Astrocyte (in vitro differentiated cells and primary cell): ENCODE measurements at regions not wholly inside any gene's neighbourhood (a gene's known extent, or its start where the extent isn't known, plus 50 kb on each side); places are given as distances from the start of the nearest gene placed in this dataset.

ENCODE experiments used
- EZH2 ChIP-seq: IDR thresholded peaks from 2 replicates; pipeline ENCODE4 v1.6.1; 2012; ENCODE audit warnings: mild to moderate bottlenecking, low read length, inconsistent platforms; ENCODE audit not compliant: insufficient read depth
- TF ChIP-seq, protein P1 (sequence below): IDR thresholded peaks from 2 replicates; pipeline ENCODE4 v1.5.1; 2011; ENCODE audit warnings: low read depth, mild to moderate bottlenecking, inconsistent platforms, low read length, moderate library complexity; ENCODE audit not compliant: insufficient read depth

DNA sequence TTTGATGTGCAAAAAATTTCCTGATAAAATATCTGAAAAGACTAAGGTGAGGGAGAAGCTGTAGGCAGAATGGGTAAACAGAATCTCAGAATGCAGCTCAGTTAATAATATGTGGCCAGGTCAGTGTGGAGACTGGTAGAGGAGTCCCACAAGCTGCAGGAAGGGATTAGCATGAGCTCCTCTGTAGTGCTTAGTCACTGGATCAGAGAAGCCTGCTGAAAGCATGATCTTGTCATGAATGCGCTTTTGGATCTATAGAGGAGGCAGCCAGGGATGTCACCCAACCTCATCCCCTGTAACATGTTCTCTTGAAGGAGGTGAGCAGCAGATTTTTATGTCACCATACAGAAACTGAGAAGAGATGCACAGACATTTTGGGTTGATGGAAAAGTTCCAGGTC is 1035.3 kb upstream of the GBE1 start:
- TF ChIP-seq, protein P1, sequence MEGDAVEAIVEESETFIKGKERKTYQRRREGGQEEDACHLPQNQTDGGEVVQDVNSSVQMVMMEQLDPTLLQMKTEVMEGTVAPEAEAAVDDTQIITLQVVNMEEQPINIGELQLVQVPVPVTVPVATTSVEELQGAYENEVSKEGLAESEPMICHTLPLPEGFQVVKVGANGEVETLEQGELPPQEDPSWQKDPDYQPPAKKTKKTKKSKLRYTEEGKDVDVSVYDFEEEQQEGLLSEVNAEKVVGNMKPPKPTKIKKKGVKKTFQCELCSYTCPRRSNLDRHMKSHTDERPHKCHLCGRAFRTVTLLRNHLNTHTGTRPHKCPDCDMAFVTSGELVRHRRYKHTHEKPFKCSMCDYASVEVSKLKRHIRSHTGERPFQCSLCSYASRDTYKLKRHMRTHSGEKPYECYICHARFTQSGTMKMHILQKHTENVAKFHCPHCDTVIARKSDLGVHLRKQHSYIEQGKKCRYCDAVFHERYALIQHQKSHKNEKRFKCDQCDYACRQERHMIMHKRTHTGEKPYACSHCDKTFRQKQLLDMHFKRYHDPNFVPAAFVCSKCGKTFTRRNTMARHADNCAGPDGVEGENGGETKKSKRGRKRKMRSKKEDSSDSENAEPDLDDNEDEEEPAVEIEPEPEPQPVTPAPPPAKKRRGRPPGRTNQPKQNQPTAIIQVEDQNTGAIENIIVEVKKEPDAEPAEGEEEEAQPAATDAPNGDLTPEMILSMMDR: no peak
- no peak for TF ChIP-seq EZH2
